Gastrocnemius medialis (tissue), 4 donors: ENCODE measurements at regions not wholly inside any gene's neighbourhood (a gene's known extent, or its start where the extent isn't known, plus 50 kb on each side); places are given as distances from the start of the nearest gene placed in this dataset.

Source experiments
- ATAC-seq, 2 donors: fragments of 150-250 bp; one replicate each; pipeline ENCODE4 v1.9.1; 2016
- DNase-seq, 2 donors: peaks; one replicate each; pipeline ENCODE4 v3.0.0-alpha.2; 2019
- H3K27ac ChIP-seq, 4 donors: fragments of 200-600 bp; sonication (generic); 1 replicate in 1 of 4; 2 replicates in 3 of 4; pipeline ENCODE4 v1.5.1; 2016 to 2018; ENCODE audit warnings: mild to moderate bottlenecking in 2 of 4, moderate library complexity in 1 of 4
- H3K27me3 ChIP-seq, 3 donors: fragments of 200-600 bp; sonication (generic) in 2 of 3; 1 replicate in 1 of 3; 2 replicates in 2 of 3; pipeline versions ENCODE4 v1.5.1 to v1.6.0; 2016 to 2019; ENCODE audit warnings: mild to moderate bottlenecking in 1 of 3, moderate library complexity in 1 of 3
- H3K36me3 ChIP-seq, 2 donors: fragments of 200-600 bp; sonication (generic) in 1 of 2; one replicate each; pipeline ENCODE4 v1.5.1; 2017 to 2018
- H3K4me1 ChIP-seq, 2 donors: fragments of 200-600 bp; sonication (generic) in 1 of 2; one replicate each; pipeline ENCODE4 v1.5.1; 2016 to 2017; ENCODE audit warnings: mild to moderate bottlenecking in 2 of 2
- H3K4me3 ChIP-seq, 4 donors: fragments of 200-600 bp; sonication (generic) in 3 of 4; 1 replicate in 1 of 4; 2 replicates in 3 of 4; pipeline ENCODE4 v1.5.1; 2016 to 2019; ENCODE audit warnings: mild to moderate bottlenecking in 2 of 4
- H3K9me3 ChIP-seq, 3 donors: fragments of 200-600 bp; sonication (generic) in 2 of 3; 1 replicate in 1 of 3; 2 replicates in 2 of 3; pipeline ENCODE4 v1.5.1; 2016 to 2019
- POLR2A ChIP-seq, 2 donors: fragments of 450-650 bp; IDR thresholded peaks; one replicate each; pipeline ENCODE4 v1.6.1; 2017; ENCODE audit warnings: antibody characterized with exemption in 2 of 2, mild to moderate bottlenecking in 2 of 2, moderate library complexity in 2 of 2
- in situ Hi-C, 4 donors: fragments of 200-750 bp; cut with MboI; loops; one replicate each; pipeline versions ENCODE4 v1.15.0 to v1.8.0; 2017; ENCODE audit warnings: low sequenced_read_pairs in 4 of 4
- intact Hi-C: fragments of 100-400 bp; cut with DNase I; formaldehyde crosslinking; loops from one replicate; pipeline ENCODE4 v1.15.1; 2023; ENCODE audit warnings: low total_unique reads
- TF ChIP-seq, protein P1 (sequence below), 5 experiments: fragments of 450-650 bp in 3 of 5; fragments of 200-600 bp in 2 of 5; sonication (generic) in 2 of 5; IDR thresholded peaks in 4 of 5; conservative IDR thresholded peaks in 1 of 5; 1 replicate in 4 of 5; 2 replicates in 1 of 5; pipeline ENCODE4 v1.5.1; 2016 to 2019; ENCODE audit warnings: antibody characterized with exemption in 5 of 5, mild to moderate bottlenecking in 3 of 5, moderate library complexity in 3 of 5

DNA sequence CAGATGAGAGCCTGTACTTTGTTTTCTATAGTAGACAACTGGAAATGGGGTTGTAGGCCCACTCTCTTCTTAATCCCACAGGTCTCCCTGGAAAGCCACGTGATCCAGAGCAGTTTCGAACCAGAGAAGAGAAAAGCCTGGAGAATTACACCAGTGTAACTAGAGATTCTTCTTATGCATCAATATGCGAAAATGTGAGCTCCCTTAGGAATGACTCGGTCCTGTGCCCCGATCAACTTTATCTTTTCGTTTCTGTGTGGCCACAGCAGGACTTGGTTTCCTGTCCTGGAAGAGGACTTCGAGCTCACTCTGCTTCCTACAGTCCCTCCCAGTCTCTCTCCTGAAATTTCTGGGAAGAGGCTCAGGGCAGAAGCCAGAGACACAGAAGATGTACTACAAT is 73.8 kb upstream of the TPM1 start:
- Histone ChIP-seq H3K27me3 (no peaks in the 10 kb centered on the region), H3K27ac (no peak overlapping the region), H3K4me1 (peaks cover 0 to 5% of the 10 kb centered on the region in 2 donors), H3K9me3 (no peaks in the 10 kb centered on the region), H3K36me3 (no peaks in the 10 kb centered on the region), H3K4me3 (no peak overlapping the region)
- no peak for TF ChIP-seq POLR2A (IDR thresholded peaks at IDR 0.05)
- TF ChIP-seq, protein P1, sequence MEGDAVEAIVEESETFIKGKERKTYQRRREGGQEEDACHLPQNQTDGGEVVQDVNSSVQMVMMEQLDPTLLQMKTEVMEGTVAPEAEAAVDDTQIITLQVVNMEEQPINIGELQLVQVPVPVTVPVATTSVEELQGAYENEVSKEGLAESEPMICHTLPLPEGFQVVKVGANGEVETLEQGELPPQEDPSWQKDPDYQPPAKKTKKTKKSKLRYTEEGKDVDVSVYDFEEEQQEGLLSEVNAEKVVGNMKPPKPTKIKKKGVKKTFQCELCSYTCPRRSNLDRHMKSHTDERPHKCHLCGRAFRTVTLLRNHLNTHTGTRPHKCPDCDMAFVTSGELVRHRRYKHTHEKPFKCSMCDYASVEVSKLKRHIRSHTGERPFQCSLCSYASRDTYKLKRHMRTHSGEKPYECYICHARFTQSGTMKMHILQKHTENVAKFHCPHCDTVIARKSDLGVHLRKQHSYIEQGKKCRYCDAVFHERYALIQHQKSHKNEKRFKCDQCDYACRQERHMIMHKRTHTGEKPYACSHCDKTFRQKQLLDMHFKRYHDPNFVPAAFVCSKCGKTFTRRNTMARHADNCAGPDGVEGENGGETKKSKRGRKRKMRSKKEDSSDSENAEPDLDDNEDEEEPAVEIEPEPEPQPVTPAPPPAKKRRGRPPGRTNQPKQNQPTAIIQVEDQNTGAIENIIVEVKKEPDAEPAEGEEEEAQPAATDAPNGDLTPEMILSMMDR (IDR thresholded peaks at IDR 0.05 in 4 of 5, conservative IDR thresholded peaks at IDR 0.05 in 1 of 5): no peak
- intact Hi-C loops: no loop called here
- ATAC-seq: no peak
- in situ Hi-C loops: no loop called here
- DNase-seq: no peak

DNA sequence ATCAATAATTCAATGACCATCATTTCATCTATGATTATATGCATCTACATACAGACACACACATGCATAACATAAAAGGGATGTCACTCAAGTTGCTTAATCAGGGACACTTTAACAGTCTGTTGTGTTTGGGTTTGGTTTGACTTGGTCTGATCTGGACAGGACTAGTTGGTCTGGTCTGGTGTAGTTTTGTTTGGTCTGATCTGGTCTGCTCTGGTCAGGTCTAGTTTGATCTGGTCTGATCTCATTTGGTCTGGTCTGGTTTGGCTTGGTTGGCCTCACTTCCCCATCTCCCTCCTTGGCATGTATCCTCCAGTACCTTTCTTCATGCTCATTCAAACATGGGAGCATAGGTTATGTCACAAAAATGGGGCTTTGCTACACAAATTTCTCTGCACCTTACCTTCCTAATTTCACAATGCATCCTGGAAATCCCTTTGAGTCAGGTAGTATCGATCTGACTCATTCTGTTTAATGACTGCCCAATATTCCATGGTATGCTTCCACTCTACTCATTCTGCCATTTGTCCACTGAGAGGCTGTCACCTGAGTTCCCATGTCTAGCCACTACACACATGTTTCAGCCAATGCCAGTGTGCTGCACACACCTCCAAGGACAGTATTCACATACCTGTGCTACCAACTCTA is 73.0 kb upstream of the TPM1 start:
- H3K9me3 ChIP-seq: no peaks in the 10 kb centered on the region
- no peaks in the 10 kb centered on the region for H3K27me3 ChIP-seq
- no peak overlapping the region for H3K4me3 ChIP-seq
- intact Hi-C loops (no loop called here), in situ Hi-C loops (no loop called here)
- no peaks in the 10 kb centered on the region for H3K4me1 ChIP-seq
- DNase-seq (no peak), ATAC-seq (no peak)
- TF ChIP-seq, protein P1 (IDR thresholded peaks at IDR 0.05 in 4 of 5, conservative IDR thresholded peaks at IDR 0.05 in 1 of 5): no peak
- TF ChIP-seq POLR2A (IDR thresholded peaks at IDR 0.05): no peak
- H3K36me3 ChIP-seq: no peaks in the 10 kb centered on the region
- H3K27ac ChIP-seq: no peak overlapping the region

DNA sequence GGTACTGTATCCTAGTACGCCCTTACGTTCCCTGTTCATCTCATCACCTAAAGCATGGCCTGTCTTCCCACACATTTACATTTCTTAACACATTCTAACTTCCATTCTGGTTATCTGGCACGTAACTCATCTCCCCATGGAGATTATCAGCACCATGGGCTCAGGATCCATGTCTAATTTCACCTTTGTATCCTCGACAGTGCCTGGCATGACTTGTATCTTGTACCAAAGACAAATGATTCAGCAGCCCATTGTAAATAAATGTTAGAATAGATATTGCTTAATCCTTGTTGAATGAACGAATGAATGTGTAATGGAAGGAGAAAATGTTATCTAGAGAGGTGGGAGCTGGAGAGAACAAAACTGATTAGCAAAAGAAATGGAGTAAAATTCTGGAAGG is 69.7 kb upstream of the TPM1 start:
- H3K4me3 ChIP-seq: no peak overlapping the region
- no peak for TF ChIP-seq POLR2A (IDR thresholded peaks at IDR 0.05)
- TF ChIP-seq, protein P1 (IDR thresholded peaks at IDR 0.05 in 4 of 5, conservative IDR thresholded peaks at IDR 0.05 in 1 of 5): no peak
- no peaks in the 10 kb centered on the region for H3K9me3 ChIP-seq
- ATAC-seq (no peak), DNase-seq (no peak)
- in situ Hi-C loops (no loop called here), intact Hi-C loops (no loop called here)
- no peaks in the 10 kb centered on the region for H3K27me3 ChIP-seq
- no peak overlapping the region for H3K27ac ChIP-seq
- no peaks in the 10 kb centered on the region for H3K36me3 ChIP-seq
- peaks cover 0 to 2% of the 10 kb centered on the region in 2 donors for H3K4me1 ChIP-seq

DNA sequence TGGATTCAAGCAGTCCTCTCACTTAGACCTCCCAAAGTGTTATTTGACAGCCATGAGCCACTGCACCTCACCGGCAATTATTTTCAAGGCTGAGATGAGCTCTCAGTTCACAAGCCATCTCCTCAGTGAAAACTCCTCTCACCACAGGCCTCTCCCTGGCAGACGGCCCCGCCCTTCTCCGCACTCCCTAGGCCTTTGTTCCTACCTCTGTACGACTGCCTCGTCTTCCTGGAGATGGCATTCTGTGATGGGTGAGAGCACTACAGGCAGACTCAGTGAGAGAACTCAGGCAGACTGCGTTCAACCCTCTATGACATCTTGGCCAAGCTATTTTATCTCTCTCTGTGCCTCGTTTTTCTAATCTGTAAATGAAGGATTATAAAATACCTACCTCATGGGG is 67.0 kb upstream of the TPM1 start:
- DNase-seq: no peak
- no peaks in the 10 kb centered on the region for H3K27me3 ChIP-seq
- H3K27ac ChIP-seq: no peak overlapping the region
- no peak for ATAC-seq
- no peak overlapping the region for H3K4me3 ChIP-seq
- intact Hi-C loops (no loop called here), in situ Hi-C loops (no loop called here)
- H3K9me3 ChIP-seq: no peaks in the 10 kb centered on the region
- H3K36me3 ChIP-seq: no peaks in the 10 kb centered on the region
- TF ChIP-seq, protein P1 (IDR thresholded peaks at IDR 0.05 in 4 of 5, conservative IDR thresholded peaks at IDR 0.05 in 1 of 5): no peak
- TF ChIP-seq POLR2A (IDR thresholded peaks at IDR 0.05): no peak
- H3K4me1 ChIP-seq: peaks cover 6 to 10% of the 10 kb centered on the region in 2 donors
